NCI-H2081 treated with DMSO at 0.1 percent for 48 hours (cell line): ENCODE measurements at regions not wholly inside any gene's neighbourhood (a gene's known extent, or its start where the extent isn't known, plus 50 kb on each side); places are given as distances from the start of the nearest gene placed in this dataset.
"Not testable (repeated sequence)": the region's sequence is repeated elsewhere in the genome, so short reads cannot be mapped to it uniquely, and the experiment has no call there.

Source experiments
- DNase-seq: peaks from one replicate; lab custom pipeline; 2025; lab: John Stamatoyannopoulos, UW

DNA sequence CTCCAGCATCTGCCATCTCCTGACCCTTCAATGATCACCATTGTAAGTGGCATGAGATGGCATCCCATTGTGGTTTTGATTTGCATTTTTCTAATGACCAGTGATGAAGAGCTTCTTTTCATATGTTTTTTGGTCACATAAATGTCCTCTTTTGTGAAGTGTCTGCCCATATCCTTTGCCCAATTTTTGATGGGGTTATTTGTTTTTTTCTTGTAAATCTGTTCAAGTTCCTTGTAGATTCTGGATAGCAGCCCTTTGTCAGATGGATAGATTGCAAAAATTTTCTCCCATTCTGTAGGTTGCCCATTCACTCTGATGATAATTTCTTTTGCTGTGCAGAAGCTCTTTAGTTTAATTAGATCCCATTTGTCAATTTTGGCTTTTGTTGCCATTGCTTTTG lies 547.3 kb downstream of the TMTC2 start:
- DNase-seq: not testable (repeated sequence)

DNA sequence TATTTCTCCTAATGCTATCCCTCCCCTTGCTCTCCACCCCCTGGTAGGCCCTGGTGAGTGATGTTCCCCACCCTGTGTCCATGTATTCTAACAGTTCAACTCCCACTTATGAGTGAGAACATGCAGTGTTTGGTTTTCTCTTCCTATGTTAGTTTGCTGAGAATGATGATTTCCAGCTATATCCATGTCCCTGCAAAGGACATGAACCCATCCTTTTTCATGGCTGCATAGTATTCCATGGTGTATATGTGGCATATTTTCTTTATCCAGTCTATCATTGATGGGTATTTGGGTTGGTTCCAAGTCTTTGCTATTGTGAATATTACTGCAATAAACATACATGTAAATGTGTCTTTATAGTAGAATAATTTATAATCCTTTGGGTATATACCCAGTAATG lies 540.3 kb downstream of the TMTC2 start:
- DNase-seq: not testable (repeated sequence)

DNA sequence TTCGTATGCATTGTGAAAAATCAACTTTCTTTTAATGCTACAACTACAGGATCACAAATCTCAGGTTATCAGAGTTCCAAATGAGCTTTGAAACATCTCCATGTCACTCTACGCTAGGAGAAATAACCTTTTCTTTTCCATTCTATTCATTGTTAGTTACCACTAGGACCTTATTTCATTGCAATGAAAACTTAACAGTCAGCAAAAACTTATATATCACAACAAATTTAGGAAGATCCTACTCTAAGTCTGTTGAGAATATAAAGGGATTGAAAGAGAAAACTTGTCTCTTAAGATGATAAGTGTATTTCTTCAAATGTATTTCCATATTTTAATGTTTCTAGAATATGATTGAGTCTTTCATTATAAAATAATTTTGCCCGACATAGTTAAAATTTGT lies 539.1 kb downstream of the TMTC2 start:
- DNase-seq: no peak

DNA sequence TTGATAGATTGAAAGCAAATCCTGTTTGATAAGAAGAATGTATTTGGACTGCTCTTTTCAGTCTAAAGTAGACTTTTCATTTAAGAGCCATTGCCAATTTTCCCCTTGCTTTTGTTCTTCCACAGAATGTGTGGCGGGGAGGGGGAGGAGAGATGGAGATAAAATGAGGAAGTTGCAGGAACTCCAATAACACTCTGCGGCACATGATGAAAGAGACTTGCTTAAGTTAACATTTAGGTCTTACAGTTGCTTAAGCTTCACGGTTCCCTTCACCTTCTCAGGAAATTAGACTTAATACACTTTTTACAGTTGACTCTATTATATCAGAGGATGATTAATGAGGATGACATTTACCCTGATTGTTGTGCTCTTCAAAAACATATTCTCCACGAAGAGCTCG lies 537.3 kb downstream of the TMTC2 start:
- no peak for DNase-seq

DNA sequence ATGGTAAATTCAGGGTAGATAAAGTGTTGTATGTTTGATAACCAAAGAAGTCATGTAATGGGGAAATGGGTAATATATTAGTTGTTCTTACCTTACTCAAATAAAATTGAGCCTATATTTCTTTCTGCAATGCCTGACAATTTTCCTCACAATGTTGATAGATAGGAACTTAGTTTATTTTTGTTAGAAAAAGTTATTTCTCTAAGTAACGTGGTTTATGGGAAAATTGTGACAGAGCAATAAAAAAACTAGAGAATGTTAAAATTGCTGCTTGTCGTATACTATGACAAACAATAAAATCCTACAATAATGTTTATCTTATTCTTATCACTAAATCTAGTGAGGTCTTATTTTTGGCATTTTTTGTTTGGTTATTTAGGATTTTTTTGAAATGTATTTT lies 534.1 kb downstream of the TMTC2 start:
- DNase-seq: no peak

DNA sequence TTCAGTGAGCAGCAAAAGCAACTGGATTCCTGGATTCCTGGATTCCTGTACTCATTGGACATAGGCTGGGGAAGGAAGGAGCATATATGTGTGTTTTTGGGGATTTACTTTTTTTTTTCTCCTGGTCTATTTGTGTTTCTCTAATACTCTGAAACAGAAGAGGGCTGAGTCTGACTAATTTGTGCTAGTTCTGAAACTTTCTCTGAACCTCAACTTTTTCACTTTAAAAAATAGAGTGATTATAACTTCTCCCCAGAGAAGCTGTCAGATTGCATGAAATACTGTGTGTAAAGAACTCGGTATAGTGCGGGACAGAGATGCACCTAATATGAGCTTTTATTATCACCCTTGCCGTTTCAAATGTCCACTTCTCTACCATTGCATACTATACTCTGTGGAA lies 529.5 kb downstream of the TMTC2 start:
- DNase-seq: no peak

DNA sequence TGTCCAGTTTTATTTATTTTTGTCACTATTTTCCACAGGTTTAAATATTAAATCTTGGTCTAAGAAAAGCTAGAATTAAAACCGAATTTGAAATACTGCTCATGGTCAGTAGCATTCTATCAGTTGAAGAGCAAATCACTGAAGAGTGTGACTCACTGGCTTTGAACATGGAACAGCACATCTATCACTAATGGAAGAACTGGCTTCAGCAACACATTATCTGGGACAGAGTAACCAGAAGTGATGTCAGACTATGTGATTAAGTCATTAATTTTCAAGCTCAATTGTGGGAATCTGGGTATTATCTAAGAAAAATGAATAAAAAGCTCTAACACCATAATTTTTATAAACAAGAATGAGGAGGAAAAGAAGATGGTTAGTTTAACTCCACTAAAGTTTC lies 527.5 kb downstream of the TMTC2 start:
- DNase-seq: no peak

DNA sequence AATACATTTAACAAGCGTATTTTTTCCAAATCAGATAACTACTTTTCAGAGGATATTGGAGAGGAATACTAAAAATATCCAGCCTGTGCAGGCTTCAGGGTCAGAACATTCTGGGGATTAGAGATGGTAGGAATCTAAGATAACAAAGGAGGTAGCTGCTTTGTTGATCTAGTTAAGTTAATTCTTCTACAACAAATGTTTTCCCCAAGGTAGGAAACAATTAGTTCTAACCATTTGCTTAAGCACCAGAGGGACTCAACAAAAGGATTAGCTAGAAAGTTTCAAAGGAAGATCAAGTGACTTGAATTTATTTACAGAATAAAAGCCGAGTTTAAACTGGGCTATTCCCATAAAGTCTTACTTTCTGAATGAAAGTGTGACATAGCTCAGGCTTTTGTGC lies 524.2 kb downstream of the TMTC2 start:
- no peak for DNase-seq

DNA sequence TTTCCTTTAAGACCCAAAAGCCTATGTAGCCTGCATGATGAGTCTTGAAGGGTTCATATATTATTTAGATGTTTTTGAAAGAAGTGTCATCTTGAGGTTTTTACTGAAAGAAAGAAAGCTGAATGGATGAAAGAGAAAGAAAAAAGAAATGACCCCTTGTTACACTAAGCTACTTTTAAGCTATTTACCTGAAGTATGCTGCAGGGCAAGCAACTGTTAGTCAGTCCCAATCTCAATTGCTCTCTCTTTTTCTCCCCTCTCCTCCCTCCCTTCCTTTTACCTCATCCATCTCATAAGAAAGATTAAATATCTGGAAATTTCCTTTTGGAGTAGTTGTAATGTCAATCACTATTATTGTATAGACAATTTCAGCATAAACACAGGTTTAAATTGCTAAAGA lies 512.4 kb downstream of the TMTC2 start:
- no peak for DNase-seq

DNA sequence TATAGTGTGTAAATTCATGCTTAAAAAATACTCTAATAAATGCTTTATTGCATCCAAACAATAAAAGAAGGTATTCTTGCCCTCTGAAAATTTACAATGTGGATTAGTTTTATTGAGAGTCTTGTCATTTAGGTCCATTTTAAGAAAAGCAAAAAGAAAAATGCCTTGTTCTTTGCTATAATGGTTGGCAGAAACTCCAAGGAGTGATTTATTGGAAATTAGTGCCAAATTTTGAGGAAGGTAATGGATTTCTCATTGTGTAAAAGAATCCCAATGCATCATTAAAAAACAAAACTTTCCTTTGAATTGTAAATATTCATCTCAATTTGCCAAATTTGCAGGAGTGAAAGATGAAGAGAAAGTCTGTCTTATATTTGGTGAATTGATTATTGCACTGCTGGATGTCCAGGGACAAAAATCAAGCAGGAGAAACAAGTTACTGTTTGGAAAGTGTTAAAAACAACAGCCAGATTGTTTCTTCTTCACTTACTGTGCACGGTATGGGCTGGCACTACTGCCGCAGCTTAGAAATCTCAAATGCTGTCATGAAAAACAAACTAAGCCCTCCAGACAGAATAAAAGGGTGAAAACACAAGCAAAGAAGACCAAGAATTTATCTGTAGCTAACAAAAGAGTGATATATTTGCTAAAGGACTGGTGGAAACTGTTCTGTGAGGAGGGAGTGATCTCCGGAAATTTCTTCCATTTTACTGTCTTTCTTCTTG lies 511.7 kb downstream of the TMTC2 start:
- DNase-seq: no peak

DNA sequence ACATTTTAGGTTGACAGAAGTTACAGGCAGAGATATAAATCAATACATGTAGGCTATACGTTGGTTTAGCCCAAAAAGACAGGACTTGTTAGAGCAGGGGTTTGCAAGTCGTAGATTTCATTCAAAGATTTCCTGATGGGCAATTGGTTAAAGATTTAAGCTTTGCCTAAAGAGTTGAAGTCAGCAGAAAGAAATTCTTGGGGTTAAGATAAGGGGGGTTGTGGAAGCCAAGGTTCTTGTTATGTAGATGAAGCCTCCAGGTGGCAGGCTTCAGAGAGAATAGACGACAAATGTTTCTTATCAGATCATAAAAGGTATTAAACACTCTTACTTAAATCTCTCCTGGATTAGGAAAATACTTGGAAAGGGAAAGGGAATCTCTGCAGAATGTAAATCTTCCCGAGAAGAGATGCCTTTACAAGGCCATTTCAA lies 510.8 kb downstream of the TMTC2 start:
- DNase-seq: no peak

DNA sequence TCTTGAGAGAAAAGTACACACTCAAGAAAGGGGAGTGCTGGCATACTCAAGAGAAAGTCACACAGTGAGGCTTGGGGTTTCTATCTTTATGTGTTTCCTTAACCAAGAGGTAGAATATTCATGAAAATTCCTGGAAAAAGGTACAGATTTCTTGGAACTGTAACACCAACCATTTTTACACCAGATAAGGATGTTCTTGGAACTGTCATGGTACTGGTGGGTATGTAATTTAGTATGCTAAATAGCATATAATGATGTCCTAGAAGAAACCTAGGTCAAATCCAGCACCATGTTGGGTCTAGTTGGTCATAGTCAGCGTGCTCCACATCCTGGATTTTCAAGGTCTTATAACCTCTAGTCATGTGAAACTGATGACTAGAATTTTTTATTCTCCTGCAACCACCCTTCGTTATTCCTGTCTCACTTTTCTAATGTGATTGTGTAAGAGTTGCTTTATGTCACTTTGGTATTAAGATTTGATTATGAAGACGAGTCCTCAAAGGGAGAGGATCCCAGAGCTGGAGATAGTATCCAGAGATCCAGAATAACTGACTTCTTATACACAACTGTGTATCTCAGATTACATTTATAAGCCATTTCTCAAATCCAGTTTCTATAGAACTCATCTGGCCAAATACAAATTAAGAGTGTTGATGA lies 510.1 kb downstream of the TMTC2 start:
- no peak for DNase-seq

DNA sequence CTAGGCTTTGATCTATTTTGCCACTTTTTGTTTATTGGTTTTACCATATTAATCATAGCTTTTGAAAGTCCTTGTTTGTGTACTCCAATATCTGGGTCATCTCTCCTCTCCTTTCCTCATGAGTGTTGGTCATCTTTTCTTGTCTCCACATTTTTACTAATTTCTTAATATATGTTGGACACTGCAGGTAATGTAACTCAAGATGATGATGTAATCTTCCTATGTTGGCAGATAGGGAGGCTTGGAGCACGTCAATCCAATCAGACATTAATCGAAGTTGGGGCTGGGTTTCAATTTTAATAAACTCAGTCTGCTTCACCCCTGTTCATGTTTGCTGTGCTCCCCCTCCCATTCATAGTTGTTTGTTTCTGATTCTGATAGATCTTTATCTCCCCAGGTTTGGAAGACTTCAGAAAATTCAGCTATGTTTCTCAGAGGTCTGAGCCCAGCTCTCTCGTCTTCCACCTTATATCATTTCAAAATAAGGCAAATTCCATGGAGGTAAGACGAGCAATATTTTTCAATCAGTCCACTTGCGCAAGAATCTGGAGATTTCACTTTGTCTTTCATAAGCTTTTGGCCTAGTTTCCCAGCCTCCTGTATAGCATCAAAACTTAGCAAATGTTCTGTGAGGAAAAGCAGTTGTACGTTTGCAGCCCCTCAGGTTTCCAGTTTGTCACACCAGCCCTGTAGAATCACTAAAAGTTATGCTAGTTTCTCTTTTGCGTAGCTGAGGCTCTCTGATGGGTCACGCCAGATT lies 504.1 kb downstream of the TMTC2 start:
- no peak for DNase-seq

DNA sequence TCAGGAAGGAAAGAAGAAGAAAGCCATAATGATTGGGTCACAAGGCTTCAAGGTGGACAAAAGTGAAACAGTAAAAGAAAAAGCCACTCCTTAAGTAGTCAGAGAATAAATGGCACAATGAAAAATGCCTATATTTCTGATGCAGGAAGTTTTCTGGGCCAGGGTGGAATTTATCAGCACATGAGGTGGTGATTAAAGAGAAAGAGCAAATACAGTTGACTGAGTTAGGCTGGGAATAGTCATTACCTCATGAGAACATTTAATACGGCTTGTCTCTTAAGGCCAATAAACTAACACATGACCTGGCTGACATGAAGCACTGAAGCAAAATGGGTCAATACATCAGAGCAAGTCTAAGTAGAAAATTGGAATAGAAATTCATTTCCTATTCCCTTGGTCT lies 499.7 kb downstream of the TMTC2 start:
- no peak for DNase-seq

DNA sequence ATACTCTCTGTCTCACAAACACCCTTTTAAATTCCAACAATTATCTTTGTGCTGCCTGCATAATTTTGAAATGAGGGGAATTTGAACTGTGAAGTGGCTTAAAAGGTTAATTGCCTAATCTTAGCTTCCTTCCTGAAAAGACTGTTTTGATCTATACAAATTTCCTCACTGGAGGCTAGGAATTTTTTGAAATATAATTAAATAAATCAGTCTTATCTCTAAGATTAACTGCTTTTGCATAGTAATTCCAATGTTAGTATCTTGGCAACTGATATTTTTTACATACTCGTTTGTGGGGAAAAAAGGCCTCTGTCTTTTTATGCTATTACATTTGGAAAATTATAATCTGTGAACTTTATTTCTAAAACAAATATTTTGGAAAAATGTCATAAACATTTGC lies 498.5 kb downstream of the TMTC2 start:
- DNase-seq: no peak
